Esophagus (tissue), 2 donors: ENCODE measurements at regions not wholly inside any gene's neighbourhood (a gene's known extent, or its start where the extent isn't known, plus 50 kb on each side); places are given as distances from the start of the nearest gene placed in this dataset.
A peak's percentile ranks its signal among the peaks of the same experiment; 100 is the strongest.
"Not testable (repeated sequence)": the region's sequence is repeated elsewhere in the genome, so short reads cannot be mapped to it uniquely, and the experiment has no call there.

Experiments used
- H3K27ac ChIP-seq, 2 donors: one replicate each; pipeline ENCODE4 v1.5.1; 2013; ENCODE audit warnings: low read depth in 2 of 2, mild to moderate bottlenecking in 2 of 2, inconsistent platforms in 1 of 2, low read length in 1 of 2, moderate library complexity in 1 of 2
- H3K27me3 ChIP-seq, 2 donors: one replicate each; pipeline ENCODE4 v1.6.1; 2013; ENCODE audit warnings: low read length in 2 of 2, control low read depth in 1 of 2, mild to moderate bottlenecking in 1 of 2; ENCODE audit not compliant: insufficient read depth in 2 of 2, control insufficient read depth in 1 of 2
- H3K36me3 ChIP-seq, 2 donors: one replicate each; pipeline ENCODE4 v1.6.1; 2013; ENCODE audit warnings: low read length in 1 of 2; ENCODE audit not compliant: control insufficient read depth in 2 of 2, insufficient read depth in 2 of 2
- H3K4me1 ChIP-seq, 2 donors: one replicate each; pipeline ENCODE4 v1.6.1; 2013; ENCODE audit warnings: low read length in 1 of 2; ENCODE audit not compliant: control insufficient read depth in 2 of 2, insufficient read depth in 2 of 2
- H3K4me3 ChIP-seq, 2 donors: one replicate each; pipeline ENCODE4 v1.5.1; 2013; ENCODE audit warnings: low read length in 2 of 2, mild to moderate bottlenecking in 2 of 2, low read depth in 1 of 2, moderate library complexity in 1 of 2
- H3K9me3 ChIP-seq, 2 donors: one replicate each; pipeline ENCODE4 v1.6.1; 2013; ENCODE audit warnings: mild to moderate bottlenecking in 2 of 2, low read depth in 1 of 2, low read length in 1 of 2, moderate library complexity in 1 of 2; ENCODE audit not compliant: control insufficient read depth in 2 of 2, insufficient read depth in 1 of 2
- WGBS, 2 donors: extraction: QIAGEN DNeasy Blood & Tissue Kit; methylation state at CpG; one replicate each; pipeline ENCODE4 v1.1.7; 2013; 5-methylcytosine and 5-hydroxymethylcytosine counted together
- donor health status: healthy with polysubstance abuse.
- donor health status: Bipolar disorder and iron deficiency.

- not testable (repeated sequence) for H3K4me1 ChIP-seq, H3K27ac ChIP-seq, H3K9me3 ChIP-seq, H3K4me3 ChIP-seq, H3K36me3 ChIP-seq, H3K27me3 ChIP-seq
- WGBS, 2 donors: 89 to 91% methylated on average over 12 of the region's 12 CpGs
These were observed 71.0 kb downstream of the DAPL1 start for GRCh38 chr2:158866082-158866481.

DNA sequence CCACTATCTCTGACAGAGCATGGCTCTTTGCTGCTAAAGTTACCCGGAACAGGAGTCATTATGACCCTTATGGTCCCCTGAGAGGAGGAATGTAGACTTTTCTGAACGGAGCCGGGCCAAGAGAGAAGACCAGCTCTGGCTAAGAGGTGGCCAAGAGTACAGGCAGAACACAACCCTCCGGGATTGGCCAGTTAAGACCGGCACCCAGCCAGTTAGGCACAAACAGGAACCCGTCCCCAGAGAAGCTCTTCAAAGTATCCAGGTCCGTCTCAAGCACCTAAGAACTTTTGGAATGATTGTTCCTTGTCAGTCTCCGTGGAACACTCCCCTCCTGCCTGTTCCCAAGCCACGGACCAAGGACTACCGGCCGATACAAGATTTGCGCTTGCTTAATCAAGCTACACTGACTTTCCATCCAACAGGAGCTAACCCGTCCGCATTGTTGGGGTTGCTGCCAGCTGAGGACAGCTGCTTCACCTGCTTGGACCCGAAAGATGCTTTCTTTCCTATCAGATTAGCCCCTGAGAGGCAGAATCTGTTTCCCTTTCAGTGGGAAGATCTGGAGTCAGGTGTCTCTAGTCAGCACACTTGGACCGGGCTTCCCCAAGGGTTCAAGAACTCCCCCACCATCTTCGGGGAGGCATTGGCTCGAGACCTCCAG is 72.5 kb downstream of the DAPL1 start:
- not testable (repeated sequence) for H3K27ac ChIP-seq, H3K4me1 ChIP-seq, H3K36me3 ChIP-seq, H3K4me3 ChIP-seq, H3K9me3 ChIP-seq, H3K27me3 ChIP-seq
- 74 to 82% methylated on average over 17 to 18 of the region's 18 CpGs for WGBS, 2 donors

DNA sequence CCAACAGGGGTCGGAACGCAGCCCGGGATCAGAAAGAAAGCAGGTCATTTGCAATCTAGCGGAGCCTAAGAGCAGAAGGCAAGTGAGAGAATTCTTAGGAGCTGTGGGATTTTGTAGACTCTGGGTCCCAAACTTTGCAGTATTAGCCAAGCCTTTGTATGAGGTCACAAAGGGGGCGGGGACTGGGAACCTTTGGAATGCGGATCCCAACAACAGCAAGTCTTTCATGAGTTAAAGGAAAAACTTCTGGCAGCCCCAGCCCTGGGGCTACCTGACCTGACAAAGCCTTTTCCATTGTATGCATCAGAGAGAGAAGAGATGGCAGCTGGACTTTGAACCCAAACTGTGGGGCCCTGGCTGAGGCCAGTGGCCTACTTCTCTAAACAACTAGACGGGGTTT is 73.3 kb downstream of the DAPL1 start:
- H3K9me3 ChIP-seq, H3K4me1 ChIP-seq, H3K27ac ChIP-seq, H3K4me3 ChIP-seq, H3K36me3 ChIP-seq, H3K27me3 ChIP-seq: not testable (repeated sequence)
- WGBS, 2 donors: 72 to 73% methylated on average over 7 of the region's 7 CpGs

DNA sequence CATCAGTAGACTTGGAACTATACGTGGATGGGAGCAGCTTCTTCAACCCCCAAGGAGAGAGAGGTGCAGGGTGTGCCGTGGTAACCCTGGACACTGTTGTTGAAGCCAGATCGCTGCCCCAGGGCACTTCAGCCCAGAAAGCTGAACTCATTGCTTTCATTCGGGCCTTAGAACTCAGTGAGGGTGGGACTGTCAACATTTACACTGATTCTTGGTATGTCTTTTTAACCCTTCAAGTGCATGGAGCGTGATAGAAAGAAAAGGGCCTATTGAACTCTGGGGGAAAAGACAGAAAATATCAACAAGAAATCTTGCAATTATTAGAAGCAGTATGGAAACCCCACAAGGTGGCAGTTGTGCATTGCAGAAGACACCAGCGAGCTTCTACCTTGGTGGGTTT is 74.0 kb downstream of the DAPL1 start:
- 57 to 59% methylated on average over 4 of the region's 6 CpGs for WGBS, 2 donors
- H3K27me3 ChIP-seq, H3K4me3 ChIP-seq, H3K4me1 ChIP-seq, H3K9me3 ChIP-seq, H3K27ac ChIP-seq, H3K36me3 ChIP-seq: not testable (repeated sequence)

GRCh38 chr2:158869609-158870008 is 74.5 kb downstream of the DAPL1 start:
- H3K9me3 ChIP-seq, H3K4me1 ChIP-seq, H3K36me3 ChIP-seq, H3K27ac ChIP-seq, H3K27me3 ChIP-seq, H3K4me3 ChIP-seq: not testable (repeated sequence)
- 64 to 79% methylated on average over 11 of the region's 11 CpGs for WGBS, 2 donors

- Histone ChIP-seq H3K4me1 (no peaks in the 10 kb centered on the region), H3K27me3 (no peaks in the 10 kb centered on the region), H3K36me3 (no peaks in the 10 kb centered on the region), H3K4me3 (no peak overlapping the region), H3K9me3 (no peaks in the 10 kb centered on the region), H3K27ac (no peak overlapping the region)
- WGBS, 2 donors: 90 to 95% methylated on average over 16 of the region's 16 CpGs
These were observed 82.9 kb downstream of the DAPL1 start for GRCh38 chr2:158878003-158878402.

DNA sequence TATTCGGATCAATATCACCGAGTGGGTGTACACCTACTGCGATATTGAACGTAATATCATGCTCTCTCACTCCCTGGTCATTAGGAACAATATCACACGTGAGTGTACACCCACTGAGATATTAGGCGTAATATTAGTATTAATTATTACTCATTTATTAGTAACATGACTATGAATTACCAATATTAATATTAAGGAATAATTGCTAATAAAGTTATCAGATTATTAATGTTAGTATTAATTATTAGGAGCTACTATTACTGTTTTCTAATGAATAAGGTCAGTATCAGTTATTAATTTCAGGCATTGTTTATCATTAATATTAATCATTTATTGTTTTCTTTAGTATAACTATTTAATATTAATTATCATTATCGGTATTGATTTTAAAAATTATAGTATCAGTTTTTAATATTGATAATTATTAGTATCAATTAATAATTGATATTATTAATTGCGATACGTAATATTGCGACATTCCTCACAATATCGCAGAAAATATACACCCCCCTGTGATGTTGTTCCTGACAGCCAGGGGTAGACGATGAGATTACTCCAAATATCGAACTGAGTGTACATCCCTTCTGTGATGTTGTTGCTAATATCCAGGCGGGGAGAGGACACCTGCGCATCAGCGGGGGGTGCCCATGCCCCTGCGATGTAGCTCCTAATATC is 84.2 kb downstream of the DAPL1 start:
- Histone ChIP-seq H3K4me1 (no peaks in the 10 kb centered on the region), H3K27ac (no peak overlapping the region), H3K4me3 (no peak overlapping the region), H3K27me3 (no peaks in the 10 kb centered on the region), H3K9me3 (no peaks in the 10 kb centered on the region), H3K36me3 (no peaks in the 10 kb centered on the region)
- WGBS, 2 donors: 94 to 95% methylated on average over 17 of the region's 17 CpGs

DNA sequence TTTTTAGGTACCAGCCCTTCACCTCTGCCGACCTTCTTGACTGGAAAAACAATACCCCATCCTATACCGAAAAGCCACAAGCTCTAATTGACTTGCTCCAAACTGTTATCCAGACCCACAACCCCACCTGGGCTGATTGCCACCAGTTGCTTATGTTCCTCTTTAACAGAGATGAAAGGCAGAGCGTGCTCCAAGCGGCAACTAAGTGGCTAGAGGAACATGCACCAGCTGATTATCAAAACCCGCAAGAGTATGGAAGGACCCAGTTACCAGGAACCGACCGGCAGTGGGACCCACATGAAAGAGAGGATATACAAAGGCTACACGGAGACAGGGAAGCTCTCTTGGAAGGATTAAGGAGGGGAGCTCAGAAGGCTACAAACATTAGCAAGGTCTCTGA is 86.1 kb upstream of the TANC1 start:
- WGBS, 2 donors: 88 to 91% methylated on average over 8 of the region's 8 CpGs
- no peak overlapping the region for H3K27ac ChIP-seq
- H3K9me3 ChIP-seq: no peaks in the 10 kb centered on the region
- no peaks in the 10 kb centered on the region for H3K4me1 ChIP-seq
- H3K4me3 ChIP-seq: no peak overlapping the region
- no peaks in the 10 kb centered on the region for H3K27me3 ChIP-seq
- H3K36me3 ChIP-seq: no peaks in the 10 kb centered on the region

GRCh38 chr2:158884552-158884951 is 83.9 kb upstream of the TANC1 start:
- H3K36me3 ChIP-seq, H3K4me3 ChIP-seq, H3K27me3 ChIP-seq, H3K4me1 ChIP-seq, H3K9me3 ChIP-seq, H3K27ac ChIP-seq: not testable (repeated sequence)
- WGBS, 2 donors: 83 to 89% methylated on average over 3 of the region's 3 CpGs

DNA sequence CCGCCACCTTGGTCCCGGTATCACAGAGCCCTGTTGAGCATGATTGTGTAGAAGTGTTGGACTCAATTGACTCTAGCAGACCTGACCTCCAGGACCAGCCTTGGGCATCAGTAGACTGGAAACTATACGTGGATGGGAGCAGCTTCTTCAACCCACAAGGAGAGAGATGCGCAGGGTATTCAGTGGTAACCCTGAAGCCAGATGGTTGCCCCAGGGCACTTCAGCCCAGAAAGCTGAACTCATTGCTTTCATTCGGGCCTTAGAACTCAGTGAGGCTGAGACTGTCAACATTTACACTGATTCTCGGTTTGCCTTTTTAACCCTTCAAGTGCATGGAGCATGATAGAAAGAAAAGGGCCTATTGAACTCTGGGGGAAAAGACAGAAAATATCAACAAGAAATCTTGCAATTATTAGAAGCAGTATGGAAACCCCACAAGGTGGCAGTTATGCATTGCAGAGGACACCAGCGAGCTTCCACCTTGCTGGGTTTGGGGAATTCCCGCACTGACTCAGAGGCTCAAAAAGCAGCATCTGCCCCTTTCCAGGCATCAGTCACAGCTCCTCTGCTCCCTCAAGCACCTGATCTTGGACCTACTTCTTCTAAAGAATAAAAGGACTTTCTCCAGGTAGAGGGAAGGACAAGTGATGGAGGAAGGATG is 83.3 kb upstream of the TANC1 start:
- H3K4me3 ChIP-seq, H3K4me1 ChIP-seq, H3K36me3 ChIP-seq, H3K27me3 ChIP-seq, H3K9me3 ChIP-seq: not testable (repeated sequence)
- WGBS, 2 donors: 55 to 69% methylated on average over 8 of the region's 8 CpGs
- H3K27ac ChIP-seq: peak overlapping the region; percentile 4 to 68
